ENCODE measurements at regions not wholly inside any gene's neighbourhood (a gene's known extent, or its start where the extent isn't known, plus 50 kb on each side); places are given as distances from the start of the nearest gene placed in this dataset.

GRCh38 chr2:417006-417405 lies 129.1 kb upstream of the ALKAL2 start:
- Histone ChIP-seq H3K9ac (ENCODE audit: low read length) (no peak overlapping the region), H3K4me1 (ENCODE audit: control insufficient read depth in 1 of 2, insufficient read depth in 2 of 2, low read length in 2 of 2) (no peaks in the 10 kb centered on the region), H2AFZ (ENCODE audit: low read depth, low read length, poor library complexity, severe bottlenecking) (no peak overlapping the region), H4K20me1 (ENCODE audit: insufficient read depth) (no peaks in the 10 kb centered on the region), H3K9me2 (ENCODE audit: insufficient read depth) (no peaks in the 10 kb centered on the region), H3K4me3 (replicated peaks in 1 of 2; ENCODE audit: low read depth in 1 of 2, low read length in 2 of 2) (no peak overlapping the region), H3K9me3 (ENCODE audit: control insufficient read depth in 1 of 2, insufficient read depth in 1 of 2, low read depth in 1 of 2, low read length in 2 of 2) (no peaks in the 10 kb centered on the region), H3K27ac (ENCODE audit: low read depth, low read length) (no peak overlapping the region), H3K27me3 (ENCODE audit: insufficient read depth, low read length) (peaks cover 45% of the 10 kb centered on the region), H3K79me2 (ENCODE audit: insufficient read depth, low read length) (no peaks in the 10 kb centered on the region), H3K4me2 (ENCODE audit: low read length) (no peak overlapping the region), H3K36me3 (ENCODE audit: control insufficient read depth in 1 of 2, insufficient read depth in 2 of 2, low read length in 2 of 2) (no peaks in the 10 kb centered on the region)
- CTCF ChIA-PET, result no interaction called here
- RAD21 ChIA-PET (ENCODE audit: low non-redundant PET in 1 of 2, low total read pairs in 2 of 2, uncharacterized antibody in 2 of 2, unreplicated experiment in 2 of 2), result no interaction called here
- no peak for TF ChIP-seq POLR2A (IDR thresholded peaks at IDR 0.05; ENCODE audit: borderline replicate concordance, extremely low read depth, insufficient read depth, insufficient read length)
- TF ChIP-seq CEBPB (IDR thresholded peaks at IDR 0.05; ENCODE audit: low read depth), result no peak
- no peak for TF ChIP-seq POLR2AphosphoS5 (IDR thresholded peaks at IDR 0.05; ENCODE audit: low read depth, low read length)
- no peak for TF ChIP-seq MAX (IDR thresholded peaks at IDR 0.05)
- TF ChIP-seq JUND (IDR thresholded peaks at IDR 0.05), result no peak
- DNase-seq (ENCODE audit: low read depth, low spot score), result no peak
- no peak for ATAC-seq
- intact Hi-C loops (cut with micrococcal nuclease), result no loop called here
- BruUV-seq (replicated peaks), result no TSS peak
- POLR2A ChIA-PET, result no interaction called here

- Histone ChIP-seq H3K4me3 (replicated peaks in 1 of 2; ENCODE audit: low read depth in 1 of 2, low read length in 2 of 2) (no peak overlapping the region), H3K36me3 (ENCODE audit: control insufficient read depth in 1 of 2, insufficient read depth in 2 of 2, low read length in 2 of 2) (no peaks in the 10 kb centered on the region), H3K4me1 (ENCODE audit: control insufficient read depth in 1 of 2, insufficient read depth in 2 of 2, low read length in 2 of 2) (no peaks in the 10 kb centered on the region), H3K4me2 (ENCODE audit: low read length) (no peak overlapping the region), H2AFZ (ENCODE audit: low read depth, low read length, poor library complexity, severe bottlenecking) (no peak overlapping the region), H3K27ac (ENCODE audit: low read depth, low read length) (no peak overlapping the region), H3K27me3 (ENCODE audit: insufficient read depth, low read length) (peaks cover 45% of the 10 kb centered on the region), H4K20me1 (ENCODE audit: insufficient read depth) (no peaks in the 10 kb centered on the region), H3K79me2 (ENCODE audit: insufficient read depth, low read length) (no peaks in the 10 kb centered on the region), H3K9me2 (ENCODE audit: insufficient read depth) (no peaks in the 10 kb centered on the region), H3K9ac (ENCODE audit: low read length) (no peak overlapping the region), H3K9me3 (ENCODE audit: control insufficient read depth in 1 of 2, insufficient read depth in 1 of 2, low read depth in 1 of 2, low read length in 2 of 2) (no peaks in the 10 kb centered on the region)
- intact Hi-C loops (cut with micrococcal nuclease), result no loop called here
- ChIA-PET CTCF (no interaction called here), RAD21 (ENCODE audit: low non-redundant PET in 1 of 2, low total read pairs in 2 of 2, uncharacterized antibody in 2 of 2, unreplicated experiment in 2 of 2) (no interaction called here), POLR2A (no interaction called here)
- BruUV-seq (replicated peaks), result no TSS peak
- no peak for ATAC-seq
- no peak for DNase-seq (ENCODE audit: low read depth, low spot score)
- no peak for TF ChIP-seq ZNF274 (IDR thresholded peaks at IDR 0.05; ENCODE audit: low read depth, low read length)
- no peak for TF ChIP-seq ZFX (IDR thresholded peaks at IDR 0.05)
- TF ChIP-seq EZH2phosphoT487 (IDR thresholded peaks at IDR 0.05; ENCODE audit: borderline replicate concordance), result no peak
- TF ChIP-seq RAD21 (IDR thresholded peaks at IDR 0.05; ENCODE audit: low read depth), result no peak
- no peak for TF ChIP-seq CEBPB (IDR thresholded peaks at IDR 0.05; ENCODE audit: low read depth)
- TF ChIP-seq ZBTB33 (IDR thresholded peaks at IDR 0.05; ENCODE audit: extremely low read depth, insufficient replicate concordance, low read length), result no peak
- no peak for TF ChIP-seq SP1 (IDR thresholded peaks at IDR 0.05; ENCODE audit: low read depth)
- no peak for TF ChIP-seq POLR2A (IDR thresholded peaks at IDR 0.05; ENCODE audit: borderline replicate concordance, extremely low read depth, insufficient read depth, insufficient read length)
- no peak for TF ChIP-seq CBX3 (IDR thresholded peaks at IDR 0.05; ENCODE audit: low read depth)
- no peak for TF ChIP-seq CTCF (IDR thresholded peaks at IDR 0.05 in 2 of 3, conservative IDR thresholded peaks at IDR 0.05 in 1 of 3; ENCODE audit: borderline replicate concordance in 1 of 3, insufficient read depth in 1 of 3, low read depth in 2 of 3, low read length in 2 of 3)
- TF ChIP-seq SRF (IDR thresholded peaks at IDR 0.05; ENCODE audit: low read depth), result no peak
- no peak for TF ChIP-seq FOSL1 (IDR thresholded peaks at IDR 0.05; ENCODE audit: low read depth)
- TF ChIP-seq POLR2AphosphoS5 (IDR thresholded peaks at IDR 0.05; ENCODE audit: low read depth, low read length), result no peak
- TF ChIP-seq MAX (IDR thresholded peaks at IDR 0.05), result no peak
- TF ChIP-seq TCF7L2 (IDR thresholded peaks at IDR 0.05; ENCODE audit: borderline replicate concordance, extremely low read depth, insufficient read depth, insufficient read length), result no peak
Measured at GRCh38 chr2:415986-416610, 128.2 kb upstream of the ALKAL2 start.

All from HCT116 (cell line).